CD1c-positive myeloid dendritic cell (primary cell): ENCODE measurements at regions not wholly inside any gene's neighbourhood (a gene's known extent, or its start where the extent isn't known, plus 50 kb on each side); places are given as distances from the start of the nearest gene placed in this dataset.
"Not testable (repeated sequence)": the region's sequence is repeated elsewhere in the genome, so short reads cannot be mapped to it uniquely, and the experiment has no call there.

Experiments
- DNase-seq: peaks from one replicate; pipeline ENCODE4 v3.0.0-alpha.2; 2016; ENCODE audit errors: extremely low spot score

GRCh38 chr14:89660625-89661233 lies 243.7 kb upstream of the FOXN3 start:
- DNase-seq = not testable (repeated sequence)

- DNase-seq = no peak
These were observed 243.1 kb upstream of the FOXN3 start for GRCh38 chr14:89660166-89660565.

GRCh38 chr14:89658977-89659670 lies 242.1 kb upstream of the FOXN3 start:
- DNase-seq = no peak

GRCh38 chr14:89657014-89657413 lies 240.0 kb upstream of the FOXN3 start:
- no peak for DNase-seq

GRCh38 chr14:89654998-89655397 lies 238.0 kb upstream of the FOXN3 start:
- no peak for DNase-seq

GRCh38 chr14:89652352-89652751 lies 235.3 kb upstream of the FOXN3 start:
- DNase-seq = no peak

GRCh38 chr14:89651805-89652204 lies 234.8 kb upstream of the FOXN3 start:
- DNase-seq = no peak

- DNase-seq = no peak
These were observed 233.3 kb upstream of the FOXN3 start for GRCh38 chr14:89650077-89650978.

GRCh38 chr14:89649451-89650075 lies 232.5 kb upstream of the FOXN3 start:
- no peak for DNase-seq

GRCh38 chr14:89648924-89649323 lies 231.9 kb upstream of the FOXN3 start:
- DNase-seq = no peak

GRCh38 chr14:89648510-89648909 lies 231.5 kb upstream of the FOXN3 start:
- DNase-seq = no peak

GRCh38 chr14:89646971-89647370 lies 229.9 kb upstream of the FOXN3 start:
- DNase-seq = no peak

- DNase-seq = no peak
These were observed 227.6 kb upstream of the FOXN3 start for GRCh38 chr14:89644641-89645040.

GRCh38 chr14:89641495-89642175 lies 224.6 kb upstream of the FOXN3 start:
- no peak for DNase-seq

GRCh38 chr14:89640141-89640540 lies 223.1 kb upstream of the FOXN3 start:
- DNase-seq = no peak

- no peak for DNase-seq
These were observed 222.7 kb upstream of the FOXN3 start for GRCh38 chr14:89639687-89640086.

GRCh38 chr14:89638891-89639290 lies 221.9 kb upstream of the FOXN3 start:
- no peak for DNase-seq

- DNase-seq = no peak
These were observed 220.5 kb upstream of the FOXN3 start for GRCh38 chr14:89637581-89637980.

- DNase-seq = no peak
These were observed 218.6 kb upstream of the FOXN3 start for GRCh38 chr14:89635615-89636014.

GRCh38 chr14:89634037-89634436 lies 217.0 kb upstream of the FOXN3 start:
- no peak for DNase-seq

GRCh38 chr14:89630101-89630829 lies 213.2 kb upstream of the FOXN3 start:
- no peak for DNase-seq
